KOPT-K1 (cell line): ENCODE measurements at regions not wholly inside any gene's neighbourhood (a gene's known extent, or its start where the extent isn't known, plus 50 kb on each side); places are given as distances from the start of the nearest gene placed in this dataset.

Experiments
- H3K27ac ChIP-seq: fragments of 200-600 bp; sonication (generic); 2 replicates; pipeline ENCODE4 v1.5.1; 2016; ENCODE audit warnings: antibody characterized with exemption, mild to moderate bottlenecking, low read depth, low read length; ENCODE audit not compliant: poor library complexity, severe bottlenecking
- H3K36me3 ChIP-seq: fragments of 200-600 bp; sonication (generic); 2 replicates; pipeline ENCODE4 v1.5.1; 2017; ENCODE audit warnings: antibody characterized with exemption, mild to moderate bottlenecking, low read length, moderate library complexity; ENCODE audit not compliant: insufficient read depth
- H3K9me3 ChIP-seq: fragments of 200-600 bp; sonication (generic); 2 replicates; pipeline ENCODE4 v1.5.1; 2017; ENCODE audit warnings: antibody characterized with exemption, low read length, mild to moderate bottlenecking; ENCODE audit not compliant: insufficient read depth, poor library complexity, severe bottlenecking

GRCh38 chr17:14760212-14760611 lies 459.3 kb downstream of the HS3ST3B1 start:
- no peaks in the 10 kb centered on the region for H3K36me3 ChIP-seq
- no peak overlapping the region for H3K27ac ChIP-seq
- H3K9me3 ChIP-seq = no peaks in the 10 kb centered on the region

GRCh38 chr17:14759325-14759724 lies 458.4 kb downstream of the HS3ST3B1 start:
- no peaks in the 10 kb centered on the region for H3K9me3 ChIP-seq
- no peak overlapping the region for H3K27ac ChIP-seq
- H3K36me3 ChIP-seq = no peaks in the 10 kb centered on the region

GRCh38 chr17:14756479-14756878 lies 455.6 kb downstream of the HS3ST3B1 start:
- Histone ChIP-seq H3K9me3 (peaks cover 1% of the 10 kb centered on the region), H3K27ac (no peak overlapping the region), H3K36me3 (no peaks in the 10 kb centered on the region)

- Histone ChIP-seq H3K9me3 (peaks cover 7% of the 10 kb centered on the region), H3K36me3 (no peaks in the 10 kb centered on the region), H3K27ac (no peak overlapping the region)
These were observed 454.1 kb downstream of the HS3ST3B1 start for GRCh38 chr17:14755002-14755401.

- Histone ChIP-seq H3K9me3 (peaks cover 7% of the 10 kb centered on the region), H3K36me3 (no peaks in the 10 kb centered on the region), H3K27ac (no peak overlapping the region)
These were observed 452.5 kb downstream of the HS3ST3B1 start for GRCh38 chr17:14753383-14753782.

- H3K36me3 ChIP-seq = no peaks in the 10 kb centered on the region
- no peak overlapping the region for H3K27ac ChIP-seq
These were observed 451.1 kb downstream of the HS3ST3B1 start for GRCh38 chr17:14752011-14752410.

GRCh38 chr17:14750866-14751265 lies 450.0 kb downstream of the HS3ST3B1 start:
- no peak overlapping the region for H3K27ac ChIP-seq
- H3K36me3 ChIP-seq = no peaks in the 10 kb centered on the region
- H3K9me3 ChIP-seq = peaks cover 7% of the 10 kb centered on the region

More at GRCh38 chr17:14752011-14752410, 451.1 kb downstream of the HS3ST3B1 start:
- H3K9me3 ChIP-seq = peaks cover 7% of the 10 kb centered on the region

GRCh38 chr17:14749269-14749668 lies 448.4 kb downstream of the HS3ST3B1 start:
- H3K27ac ChIP-seq = no peak overlapping the region
- no peaks in the 10 kb centered on the region for H3K36me3 ChIP-seq
- peaks cover 7% of the 10 kb centered on the region for H3K9me3 ChIP-seq

GRCh38 chr17:14748036-14748710 lies 447.3 kb downstream of the HS3ST3B1 start:
- Histone ChIP-seq H3K27ac (no peak overlapping the region), H3K36me3 (no peaks in the 10 kb centered on the region), H3K9me3 (peaks cover 7% of the 10 kb centered on the region)

GRCh38 chr17:14747603-14747950 lies 446.7 kb downstream of the HS3ST3B1 start:
- Histone ChIP-seq H3K9me3 (peaks cover 7% of the 10 kb centered on the region), H3K36me3 (no peaks in the 10 kb centered on the region), H3K27ac (no peak overlapping the region)

GRCh38 chr17:14746822-14747602 lies 446.1 kb downstream of the HS3ST3B1 start:
- H3K36me3 ChIP-seq = no peaks in the 10 kb centered on the region
- no peak overlapping the region for H3K27ac ChIP-seq
- H3K9me3 ChIP-seq = peaks cover 7% of the 10 kb centered on the region

GRCh38 chr17:14745541-14745940 lies 444.7 kb downstream of the HS3ST3B1 start:
- no peaks in the 10 kb centered on the region for H3K36me3 ChIP-seq
- no peaks in the 10 kb centered on the region for H3K9me3 ChIP-seq
- H3K27ac ChIP-seq = no peak overlapping the region

GRCh38 chr17:14744761-14745473 lies 444.0 kb downstream of the HS3ST3B1 start:
- H3K27ac ChIP-seq = no peak overlapping the region
- no peaks in the 10 kb centered on the region for H3K36me3 ChIP-seq
- H3K9me3 ChIP-seq = no peaks in the 10 kb centered on the region

GRCh38 chr17:14741491-14741890 lies 440.6 kb downstream of the HS3ST3B1 start:
- no peak overlapping the region for H3K27ac ChIP-seq
- no peaks in the 10 kb centered on the region for H3K36me3 ChIP-seq

GRCh38 chr17:14739656-14740431 lies 439.0 kb downstream of the HS3ST3B1 start:
- Histone ChIP-seq H3K27ac (no peak overlapping the region), H3K9me3 (no peaks in the 10 kb centered on the region), H3K36me3 (no peaks in the 10 kb centered on the region)

More at GRCh38 chr17:14741491-14741890, 440.6 kb downstream of the HS3ST3B1 start:
- no peaks in the 10 kb centered on the region for H3K9me3 ChIP-seq
